BLaER1 treated with 17β-estradiol and CSF1 and Interleukin-3, amounts not matched to agents 10 nM and 100 nM (cell line): ENCODE measurements at regions not wholly inside any gene's neighbourhood (a gene's known extent, or its start where the extent isn't known, plus 50 kb on each side); places are given as distances from the start of the nearest gene placed in this dataset.

Experiments used
- H3K27ac ChIP-seq, 11 experiments: shearing (Covaris generic); formaldehyde crosslinking; 2 replicates each; pipeline ENCODE4 v1.8.1; 2022
- H3K27me3 ChIP-seq, 11 experiments: shearing (Covaris generic); formaldehyde crosslinking; 2 replicates each; pipeline ENCODE4 v1.8.1; 2022
- H3K36me3 ChIP-seq, 11 experiments: shearing (Covaris generic); formaldehyde crosslinking; 2 replicates each; pipeline ENCODE4 v1.8.1; 2022
- H3K4me1 ChIP-seq, 10 experiments: shearing (Covaris generic); formaldehyde crosslinking; 2 replicates each; pipeline ENCODE4 v1.8.1; 2022
- H3K4me2 ChIP-seq, 11 experiments: shearing (Covaris generic); formaldehyde crosslinking; 2 replicates each; pipeline ENCODE4 v1.8.1; 2022
- H3K4me3 ChIP-seq, 10 experiments: shearing (Covaris generic); formaldehyde crosslinking; 2 replicates each; pipeline ENCODE4 v1.8.1; 2022
- H3K9ac ChIP-seq, 11 experiments: shearing (Covaris generic); formaldehyde crosslinking; 2 replicates each; pipeline ENCODE4 v1.8.1; 2022
- H3K9me3 ChIP-seq, 11 experiments: shearing (Covaris generic); formaldehyde crosslinking; replicated peaks in 1 of 11; 2 replicates each; pipeline ENCODE4 v1.8.1; 2022
- H4K20me1 ChIP-seq, 11 experiments: shearing (Covaris generic); formaldehyde crosslinking; 2 replicates each; pipeline ENCODE4 v1.8.1; 2022
- Cebpa-rat ChIP-seq, 11 experiments: shearing (Covaris generic); IDR thresholded peaks; 2 replicates each; pipeline ENCODE4 v1.8.1; 2022

DNA sequence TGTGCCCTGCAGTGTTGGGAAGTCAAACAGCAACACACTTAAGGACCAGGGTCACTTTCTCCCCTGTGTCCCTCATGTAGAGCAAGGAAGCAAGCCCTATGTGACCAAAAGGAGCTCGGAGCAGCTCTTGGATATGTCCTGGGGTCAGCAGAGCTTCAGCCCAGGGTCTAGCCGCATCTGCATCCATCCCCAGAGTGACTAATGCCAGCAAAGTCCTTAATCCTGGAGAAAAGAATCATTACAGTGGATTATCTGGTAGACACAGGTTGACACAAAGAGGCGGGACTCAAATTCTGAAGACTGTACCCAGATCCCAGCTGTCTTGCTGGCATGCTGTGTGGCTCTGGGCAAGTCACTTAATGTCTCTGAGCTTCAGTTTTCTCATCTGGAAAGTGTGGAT is 239.1 kb upstream of the PWP1 start:
- no peak overlapping the region for H3K27ac ChIP-seq
- H3K36me3 ChIP-seq = no peaks in the 10 kb centered on the region
- H3K9ac ChIP-seq = no peak overlapping the region
- TF ChIP-seq Cebpa-rat (IDR thresholded peaks at IDR 0.05) = no peak
- H3K4me1 ChIP-seq = peaks cover 0 to 7% (median 0%) of the 10 kb centered on the region in 10 experiments; a peak in 3 of 20 replicates
- H3K4me2 ChIP-seq = no peak overlapping the region
- peaks cover 0 to 87% (median 39%) of the 10 kb centered on the region in 11 experiments; a peak in 14 of 22 replicates for H4K20me1 ChIP-seq
- H3K27me3 ChIP-seq = no peaks in the 10 kb centered on the region
- H3K9me3 ChIP-seq = no peaks in the 10 kb centered on the region
- no peak overlapping the region for H3K4me3 ChIP-seq

DNA sequence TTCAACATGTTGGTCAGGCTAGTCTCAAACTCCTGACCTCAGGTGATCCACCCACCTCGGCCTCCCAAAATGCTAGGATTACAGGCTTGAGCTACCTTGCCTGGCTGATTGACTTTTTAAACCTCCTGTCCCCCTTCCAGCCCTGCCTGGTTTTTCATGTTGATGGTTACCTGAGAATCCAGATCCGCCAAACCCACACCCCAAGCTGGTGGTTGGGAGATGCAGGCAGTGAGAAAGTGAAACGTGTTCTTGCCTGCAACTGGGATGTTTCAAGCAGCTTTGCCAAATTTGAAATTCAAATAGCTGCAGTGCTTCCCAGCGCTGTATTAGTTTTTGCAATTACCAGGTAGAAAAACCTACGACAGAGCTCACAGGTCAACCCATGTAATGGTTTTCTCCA is 238.3 kb upstream of the PWP1 start:
- Histone ChIP-seq H3K36me3 (no peaks in the 10 kb centered on the region), H4K20me1 (peaks cover 0 to 82% (median 43%) of the 10 kb centered on the region in 11 experiments; a peak in 14 of 22 replicates), H3K9me3 (no peaks in the 10 kb centered on the region), H3K27ac (no peak overlapping the region), H3K27me3 (no peaks in the 10 kb centered on the region), H3K4me2 (no peak overlapping the region), H3K9ac (no peak overlapping the region), H3K4me1 (peaks cover 0 to 7% (median 0%) of the 10 kb centered on the region in 10 experiments; a peak in 3 of 20 replicates), H3K4me3 (no peak overlapping the region)
- no peak for TF ChIP-seq Cebpa-rat (IDR thresholded peaks at IDR 0.05)

DNA sequence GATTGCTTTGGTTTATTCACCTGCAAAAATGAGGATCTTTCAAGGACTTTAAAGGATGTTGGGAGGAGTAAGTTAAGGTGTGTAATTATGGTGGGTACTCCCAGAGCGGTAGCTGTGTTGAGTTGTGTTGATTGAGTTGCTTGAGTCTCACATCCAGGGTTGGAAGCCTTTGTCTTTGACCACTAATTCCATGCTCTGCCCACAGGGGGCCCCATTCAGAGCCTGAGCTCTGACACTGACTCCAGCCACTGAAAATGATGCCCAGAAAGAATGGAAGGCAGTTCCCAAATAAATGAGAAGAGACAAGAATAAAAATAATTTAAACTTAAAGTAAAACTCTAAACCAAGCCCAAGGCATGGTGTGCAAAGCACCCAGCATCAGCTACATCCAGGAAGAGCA is 237.4 kb upstream of the PWP1 start:
- H3K27me3 ChIP-seq = no peaks in the 10 kb centered on the region
- no peak overlapping the region for H3K4me2 ChIP-seq
- no peak for TF ChIP-seq Cebpa-rat (IDR thresholded peaks at IDR 0.05)
- H3K27ac ChIP-seq = no peak overlapping the region
- no peak overlapping the region for H3K9ac ChIP-seq
- H3K4me1 ChIP-seq = peaks cover 0 to 7% (median 0%) of the 10 kb centered on the region in 10 experiments; a peak in 3 of 20 replicates
- H3K4me3 ChIP-seq = no peak overlapping the region
- H3K36me3 ChIP-seq = no peaks in the 10 kb centered on the region
- peaks cover 0 to 78% (median 41%) of the 10 kb centered on the region in 11 experiments; a peak in 14 of 22 replicates for H4K20me1 ChIP-seq
- peaks cover 0 to 5% (median 0%) of the 10 kb centered on the region in 11 experiments; a peak in 2 of 22 replicates for H3K9me3 ChIP-seq

DNA sequence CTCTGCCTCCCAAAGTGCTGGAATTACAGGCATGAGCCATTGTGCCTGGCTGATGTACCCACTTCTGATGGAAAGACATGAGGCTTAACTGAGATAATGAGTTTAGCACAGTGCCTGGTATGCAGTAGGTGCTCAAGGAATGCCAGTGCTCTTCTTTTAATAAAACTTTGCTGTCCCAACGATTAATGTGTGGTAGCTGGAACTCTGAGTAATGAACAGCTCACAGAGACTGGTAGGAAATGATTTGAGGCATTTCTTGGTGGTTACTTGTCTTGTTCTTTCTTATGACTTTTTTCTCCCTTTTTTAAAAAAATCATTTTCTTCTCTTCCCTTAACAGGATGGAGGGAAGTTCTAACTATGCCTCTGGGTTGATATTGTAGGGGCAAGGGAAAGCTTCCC is 235.7 kb upstream of the PWP1 start:
- Histone ChIP-seq H3K4me2 (no peak overlapping the region), H4K20me1 (peaks cover 0 to 83% (median 50%) of the 10 kb centered on the region in 11 experiments; a peak in 13 of 22 replicates), H3K9ac (no peak overlapping the region), H3K27me3 (no peaks in the 10 kb centered on the region), H3K36me3 (no peaks in the 10 kb centered on the region), H3K9me3 (peaks cover 0 to 7% (median 0%) of the 10 kb centered on the region in 11 experiments; a peak in 2 of 22 replicates), H3K27ac (no peak overlapping the region), H3K4me3 (no peak overlapping the region), H3K4me1 (peaks cover 0 to 7% (median 0%) of the 10 kb centered on the region in 10 experiments; a peak in 3 of 20 replicates)
- no peak for TF ChIP-seq Cebpa-rat (IDR thresholded peaks at IDR 0.05)

DNA sequence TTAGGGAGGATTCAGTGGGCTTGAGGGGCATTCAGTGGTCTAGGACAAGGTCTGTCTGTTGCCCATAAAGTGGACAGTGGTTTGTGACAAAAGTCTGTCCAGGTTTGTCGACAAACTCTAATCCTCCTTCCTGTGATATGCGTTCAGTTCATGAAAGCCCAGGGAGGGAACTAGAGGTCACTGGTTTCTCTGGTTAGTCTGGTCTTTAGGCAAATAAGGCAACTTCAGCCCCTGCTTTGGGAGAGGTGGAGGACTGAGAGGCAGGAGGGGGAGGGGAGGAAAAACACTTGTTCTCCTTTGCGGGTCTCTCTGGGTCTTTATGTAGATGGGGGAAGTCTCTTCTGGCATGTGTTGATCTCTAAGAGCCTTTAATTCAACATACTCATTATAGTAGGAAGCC is 235.1 kb upstream of the PWP1 start:
- Histone ChIP-seq H3K36me3 (no peaks in the 10 kb centered on the region), H3K9me3 (peaks cover 0 to 7% (median 0%) of the 10 kb centered on the region in 11 experiments; a peak in 2 of 22 replicates), H3K4me2 (no peak overlapping the region), H3K9ac (no peak overlapping the region), H3K4me3 (no peak overlapping the region), H3K27ac (no peak overlapping the region), H4K20me1 (peaks cover 0 to 85% (median 54%) of the 10 kb centered on the region in 11 experiments; a peak in 13 of 22 replicates), H3K4me1 (peaks cover 0 to 7% (median 0%) of the 10 kb centered on the region in 10 experiments; a peak in 3 of 20 replicates), H3K27me3 (no peaks in the 10 kb centered on the region)
- no peak for TF ChIP-seq Cebpa-rat (IDR thresholded peaks at IDR 0.05)

DNA sequence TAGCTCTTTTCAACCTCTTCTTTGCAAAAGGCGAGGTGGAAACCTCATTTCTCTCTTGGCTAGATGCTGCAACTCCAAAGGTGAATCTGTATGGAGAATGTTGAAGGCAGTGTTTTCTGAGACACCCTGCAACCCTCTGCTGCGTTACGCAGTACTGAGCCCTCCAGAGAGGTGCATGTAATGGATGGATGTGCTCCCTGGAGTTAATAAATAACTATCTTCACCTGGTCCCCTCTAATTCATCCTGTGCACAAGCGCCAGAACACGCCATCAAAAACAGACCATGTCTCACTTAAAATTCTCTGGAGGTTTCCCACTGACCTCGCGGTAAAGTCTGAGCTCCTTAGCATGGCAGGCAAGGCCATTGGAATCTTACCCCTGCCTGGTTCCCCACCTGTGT is 234.4 kb upstream of the PWP1 start:
- Histone ChIP-seq H3K4me2 (no peak overlapping the region), H3K4me3 (no peak overlapping the region), H3K4me1 (peaks cover 0 to 7% (median 0%) of the 10 kb centered on the region in 10 experiments; a peak in 3 of 20 replicates), H4K20me1 (peaks cover 0 to 88% (median 58%) of the 10 kb centered on the region in 11 experiments; a peak in 13 of 22 replicates), H3K9ac (no peak overlapping the region), H3K36me3 (no peaks in the 10 kb centered on the region), H3K27me3 (no peaks in the 10 kb centered on the region), H3K27ac (no peak overlapping the region), H3K9me3 (peaks cover 0 to 7% (median 0%) of the 10 kb centered on the region in 11 experiments; a peak in 2 of 22 replicates)
- no peak for TF ChIP-seq Cebpa-rat (IDR thresholded peaks at IDR 0.05)

DNA sequence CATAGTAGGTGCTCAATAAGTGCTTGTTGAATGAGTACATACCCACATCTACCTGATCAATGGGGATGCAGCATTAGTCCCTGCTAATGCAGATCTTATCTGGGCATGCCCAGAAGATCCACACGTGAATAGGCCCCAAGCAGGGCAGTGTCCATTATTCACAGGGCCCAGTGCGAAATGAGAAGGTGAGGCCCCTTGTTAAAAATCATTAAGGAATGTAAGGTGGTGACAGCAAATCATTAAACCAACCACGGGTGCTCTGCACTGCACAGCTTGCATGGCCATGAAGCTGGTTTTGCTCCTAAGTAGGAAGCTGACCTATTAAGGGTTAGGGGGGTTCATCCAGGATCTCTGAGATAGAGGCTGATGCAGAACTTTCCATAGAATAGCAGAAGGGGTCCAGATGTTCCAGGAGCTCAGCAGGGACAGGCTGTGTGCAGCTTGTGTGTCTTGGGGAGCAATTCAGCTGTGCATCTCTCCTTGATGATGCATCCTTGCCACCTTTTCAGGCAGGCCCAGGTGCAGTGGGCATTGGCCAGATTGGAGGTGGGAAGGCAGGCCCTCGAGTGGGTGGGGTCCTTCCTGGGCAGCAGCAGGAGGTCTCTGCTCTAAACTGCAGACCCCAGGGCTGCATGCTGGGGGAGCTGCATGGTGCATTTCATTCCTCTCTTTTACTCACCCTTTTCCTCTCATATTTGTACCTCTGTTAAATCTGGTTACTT is 231.3 kb upstream of the PWP1 start:
- H3K27ac ChIP-seq = no peak overlapping the region
- H3K4me3 ChIP-seq = no peak overlapping the region
- TF ChIP-seq Cebpa-rat (IDR thresholded peaks at IDR 0.05) = no peak
- H3K4me1 ChIP-seq = peaks cover 0 to 2% (median 0%) of the 10 kb centered on the region in 10 experiments; a peak in 3 of 20 replicates
- H3K4me2 ChIP-seq = no peak overlapping the region
- peaks cover 0 to 83% (median 57%) of the 10 kb centered on the region in 11 experiments; a peak in 13 of 22 replicates for H4K20me1 ChIP-seq
- peaks cover 0 to 7% (median 0%) of the 10 kb centered on the region in 11 experiments; a peak in 2 of 22 replicates for H3K9me3 ChIP-seq
- no peaks in the 10 kb centered on the region for H3K36me3 ChIP-seq
- no peaks in the 10 kb centered on the region for H3K27me3 ChIP-seq
- H3K9ac ChIP-seq = no peak overlapping the region

DNA sequence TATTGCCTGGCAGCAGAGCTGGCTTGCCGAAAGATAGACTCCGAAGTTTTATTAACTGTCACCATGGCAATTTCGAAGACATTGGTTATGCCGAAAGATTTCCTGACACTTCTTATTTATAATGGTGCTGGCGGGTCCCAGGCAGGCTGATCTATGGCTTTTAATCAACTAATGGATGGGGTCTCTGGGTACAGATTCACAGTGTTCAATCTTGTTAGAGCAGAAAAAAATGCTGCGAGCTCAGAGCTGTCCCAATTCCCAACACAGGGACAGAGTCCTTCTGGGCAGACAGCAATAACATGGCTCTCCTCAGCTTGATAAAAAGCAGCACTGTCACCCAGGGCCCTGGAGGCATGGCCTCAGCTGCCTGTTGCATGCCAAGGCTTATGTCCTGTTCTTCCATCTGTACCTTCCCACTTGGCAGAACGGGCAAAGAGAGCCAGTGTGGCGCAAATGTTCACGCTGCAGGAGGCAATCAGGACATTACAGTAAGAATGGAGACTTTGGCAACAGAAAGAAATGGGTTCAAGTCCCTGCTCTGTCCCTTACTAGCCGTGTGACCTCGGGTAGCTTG is 228.2 kb upstream of the PWP1 start:
- no peaks in the 10 kb centered on the region for H3K36me3 ChIP-seq
- no peak overlapping the region for H3K4me3 ChIP-seq
- H3K4me2 ChIP-seq = no peak overlapping the region
- TF ChIP-seq Cebpa-rat (IDR thresholded peaks at IDR 0.05) = no peak
- no peaks in the 10 kb centered on the region for H3K27me3 ChIP-seq
- no peak overlapping the region for H3K27ac ChIP-seq
- H4K20me1 ChIP-seq = peaks cover 0 to 68% (median 47%) of the 10 kb centered on the region in 11 experiments; a peak in 13 of 22 replicates
- H3K9ac ChIP-seq = no peak overlapping the region
- peaks cover 14 to 31% (median 25%) of the 10 kb centered on the region in 10 experiments for H3K4me1 ChIP-seq
- H3K9me3 ChIP-seq = peaks cover 0 to 7% (median 0%) of the 10 kb centered on the region in 11 experiments; a peak in 2 of 22 replicates

DNA sequence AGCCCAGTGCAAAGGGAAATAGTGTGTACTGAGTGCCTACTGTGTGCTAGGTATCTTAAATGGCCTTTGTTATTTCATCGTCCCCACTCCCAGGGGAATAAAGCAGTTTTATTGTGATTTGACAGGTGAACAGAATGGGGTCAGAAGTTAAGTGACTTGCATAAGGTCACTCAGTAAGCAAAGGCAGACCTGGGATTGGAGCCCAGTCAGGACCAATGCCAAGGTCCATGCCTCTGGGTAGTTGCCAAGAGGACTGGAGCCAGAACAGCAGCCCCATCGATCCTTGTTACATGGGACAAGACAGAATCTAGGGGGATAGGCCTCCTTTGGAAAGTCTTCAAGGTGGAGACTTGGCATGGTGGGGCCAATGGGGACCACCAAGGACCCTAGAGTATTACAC is 227.4 kb upstream of the PWP1 start:
- Histone ChIP-seq H4K20me1 (peaks cover 0 to 65% (median 46%) of the 10 kb centered on the region in 11 experiments; a peak in 13 of 22 replicates), H3K4me1 (peaks cover 14 to 36% (median 28%) of the 10 kb centered on the region in 10 experiments), H3K9me3 (peaks cover 0 to 2% (median 0%) of the 10 kb centered on the region in 11 experiments; a peak in 2 of 22 replicates), H3K4me2 (no peak overlapping the region), H3K4me3 (no peak overlapping the region), H3K36me3 (no peaks in the 10 kb centered on the region), H3K27me3 (no peaks in the 10 kb centered on the region), H3K27ac (no peak overlapping the region), H3K9ac (no peak overlapping the region)
- no peak for TF ChIP-seq Cebpa-rat (IDR thresholded peaks at IDR 0.05)
